DMS153 (cell line): ENCODE measurements at regions not wholly inside any gene's neighbourhood (a gene's known extent, or its start where the extent isn't known, plus 50 kb on each side); places are given as distances from the start of the nearest gene placed in this dataset.

Experiments
- DNase-seq: peaks from one replicate; lab custom pipeline; 2025; lab: John Stamatoyannopoulos, UW

DNA sequence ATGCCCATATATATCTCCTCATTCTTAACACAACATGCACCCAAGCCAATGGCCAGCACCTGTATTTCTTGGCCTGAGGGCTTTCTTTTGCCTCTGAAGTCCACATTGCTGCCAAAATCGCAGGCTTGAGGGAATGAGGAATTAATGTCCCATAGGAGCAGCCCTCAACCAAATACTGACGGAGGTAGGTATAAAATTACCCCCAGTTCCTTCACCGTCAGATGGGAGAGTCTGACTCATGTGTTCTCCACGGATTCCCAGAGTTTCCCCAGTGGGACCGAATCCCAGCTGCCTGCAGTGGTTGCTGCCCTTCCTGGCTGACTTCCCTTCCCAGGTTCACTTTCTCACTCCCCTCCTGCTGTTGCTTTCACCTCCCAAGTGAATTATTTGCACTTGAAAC, 602.2 kb upstream of the NOX3 start:
- no peak for DNase-seq

DNA sequence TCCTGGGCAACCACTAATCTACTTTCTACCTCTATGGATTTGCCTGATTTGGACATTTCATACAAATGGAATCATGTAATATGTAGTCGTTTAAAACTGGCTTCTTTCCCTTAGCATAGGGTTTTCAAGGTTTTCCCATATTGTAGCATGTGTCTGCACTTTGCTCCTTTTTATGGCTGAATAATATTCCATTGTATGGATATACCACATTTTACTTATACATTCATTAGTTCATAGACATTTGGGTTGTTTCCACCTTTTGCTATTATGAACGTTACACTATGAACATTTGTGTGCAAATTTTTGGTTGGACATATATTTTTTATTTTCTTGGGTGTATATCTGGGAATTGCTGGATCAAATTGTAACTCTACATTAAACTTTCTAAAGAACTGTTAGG, 600.4 kb upstream of the NOX3 start:
- DNase-seq: no peak

DNA sequence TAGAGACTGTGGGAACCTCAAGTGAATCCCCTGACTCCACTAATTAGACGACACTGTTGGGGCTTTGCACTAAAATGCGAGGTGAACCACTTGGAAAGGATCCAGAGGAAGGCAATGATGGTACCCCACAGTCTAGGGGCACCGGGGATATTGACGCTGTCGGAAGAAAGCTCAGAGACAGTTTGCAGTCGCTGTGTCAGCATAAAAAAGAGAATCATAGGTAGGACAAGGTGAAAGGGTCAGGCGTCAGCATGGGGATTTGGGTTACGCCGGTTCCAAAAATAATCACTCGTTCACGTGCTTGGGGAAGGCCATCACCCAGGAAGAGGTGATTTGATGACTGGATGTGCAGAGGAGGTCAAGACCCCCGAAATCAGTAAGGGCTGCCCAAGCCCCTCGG, 598.0 kb upstream of the NOX3 start:
- no peak for DNase-seq

DNA sequence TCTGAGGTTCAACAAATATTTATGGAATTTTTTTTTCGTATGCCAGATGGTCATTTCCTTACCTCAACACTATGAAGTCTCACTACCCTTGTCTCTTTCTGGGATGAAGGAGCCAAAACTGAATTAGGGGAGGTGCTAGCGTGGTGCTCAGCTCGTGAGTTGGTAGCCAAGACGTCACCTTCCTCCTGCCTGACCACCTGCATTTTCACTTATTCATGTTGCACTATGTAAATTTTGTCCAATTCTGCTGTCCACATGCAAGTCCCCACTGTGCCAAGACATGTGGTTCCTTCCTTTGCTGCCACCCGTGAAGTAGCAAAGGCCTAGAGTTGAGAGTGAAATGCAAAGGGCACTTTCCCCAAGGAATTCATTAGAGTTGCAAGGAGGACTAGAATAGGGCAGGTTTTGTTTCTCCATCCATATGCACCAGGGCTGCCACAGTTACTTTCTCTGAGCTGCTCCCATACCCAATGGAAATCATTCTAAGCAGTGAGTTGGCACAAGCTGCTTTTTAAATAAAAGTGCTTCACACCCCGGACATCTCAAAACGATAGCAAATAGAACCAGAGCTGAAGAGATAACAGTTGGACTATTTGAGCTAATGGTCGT, 591.3 kb upstream of the NOX3 start:
- DNase-seq: no peak

DNA sequence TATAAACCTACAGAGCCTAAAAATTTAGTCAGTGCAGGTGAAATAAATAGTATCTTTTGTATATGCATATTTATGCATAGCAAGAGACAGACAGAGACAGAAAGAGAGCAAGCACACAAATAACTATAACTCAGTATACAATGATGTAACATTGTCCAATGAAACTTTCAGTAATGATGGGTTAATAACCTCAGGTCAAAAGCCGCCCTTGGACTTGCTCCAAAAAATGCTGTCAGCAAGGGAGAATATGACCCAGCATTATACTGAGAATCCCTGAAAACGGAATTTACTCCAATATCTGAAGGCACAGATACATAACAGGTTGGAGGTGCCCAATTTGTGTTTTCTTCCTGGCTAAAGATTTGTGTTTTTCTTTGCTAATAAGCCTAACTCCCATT, 590.6 kb upstream of the NOX3 start:
- DNase-seq: no peak

DNA sequence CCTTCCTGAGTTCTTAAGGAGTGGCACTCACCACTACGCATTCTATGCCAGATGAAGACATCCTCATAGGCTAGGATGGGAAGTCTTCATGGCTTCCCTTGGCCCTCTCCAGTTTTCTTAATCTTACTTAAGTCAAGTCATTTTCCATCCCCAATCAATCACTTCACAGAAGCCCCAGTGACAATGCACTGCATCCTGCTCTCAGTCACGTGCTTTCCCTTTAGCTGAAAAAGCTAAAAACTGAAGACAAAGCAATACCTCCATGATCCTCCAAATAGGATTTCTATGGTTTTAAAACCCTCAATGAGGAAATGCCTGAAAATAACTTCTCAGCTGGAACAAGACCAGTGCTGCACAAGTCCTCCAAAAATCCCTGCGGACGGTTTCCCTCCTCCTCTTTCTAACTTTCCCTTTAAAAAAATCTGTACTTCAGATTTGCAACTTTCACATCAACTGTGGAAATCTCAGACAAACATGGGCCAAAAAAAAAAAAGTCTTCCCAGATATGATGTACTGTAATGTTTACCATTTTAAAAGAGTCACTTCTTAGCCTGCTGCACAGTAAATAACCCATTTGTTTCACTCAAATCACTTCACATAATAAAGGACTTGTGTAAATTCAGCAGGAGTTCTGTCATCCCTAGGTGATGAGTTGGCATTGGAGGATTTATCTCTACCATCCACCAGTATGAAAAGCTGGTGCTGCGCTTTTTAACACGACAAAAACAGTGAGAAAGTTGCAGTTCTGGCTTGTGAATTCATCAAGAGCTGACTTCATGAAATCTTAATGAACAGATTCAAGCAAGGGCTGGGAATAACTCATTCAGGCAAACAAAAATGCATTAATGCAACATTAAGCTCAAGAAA, 590.0 kb upstream of the NOX3 start:
- no peak for DNase-seq

DNA sequence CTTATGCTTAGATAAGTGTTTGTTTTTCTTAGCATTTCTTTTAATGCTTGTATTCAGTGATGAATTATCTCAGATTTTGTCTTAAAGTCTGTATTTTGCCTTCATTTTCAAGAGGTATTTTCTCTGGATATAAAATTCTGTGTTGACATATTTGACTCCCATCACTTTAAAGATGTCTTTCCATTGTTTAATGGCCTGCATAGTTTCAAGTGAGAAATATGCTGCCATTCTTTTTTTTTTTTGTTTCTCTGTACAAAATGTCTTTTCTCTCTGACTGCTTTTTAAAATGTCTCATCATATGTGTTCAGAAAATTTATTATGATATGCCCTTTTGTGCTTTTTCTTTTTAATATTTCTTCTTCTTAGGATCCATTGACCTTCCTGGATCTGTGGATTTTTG, 578.0 kb upstream of the NOX3 start:
- no peak for DNase-seq

DNA sequence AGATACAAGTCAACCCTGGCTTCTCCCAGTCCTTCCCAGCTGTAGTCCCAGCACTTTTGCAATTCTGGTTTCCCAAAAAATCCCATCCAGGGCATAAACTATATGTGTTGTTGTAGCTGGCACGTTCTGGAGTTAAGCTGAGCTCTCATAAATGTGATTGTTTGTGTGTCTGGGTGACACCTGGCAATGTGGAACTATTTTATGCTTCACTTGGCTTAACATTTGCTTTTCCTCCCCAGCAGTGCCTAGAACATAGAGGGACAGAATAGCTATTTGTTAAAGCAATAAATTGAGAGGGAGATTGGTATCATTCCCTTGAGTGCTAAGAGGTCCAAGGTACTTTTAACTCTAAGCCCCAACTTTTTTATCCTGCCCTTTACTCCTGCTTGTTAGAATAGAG, 575.9 kb upstream of the NOX3 start:
- no peak for DNase-seq

DNA sequence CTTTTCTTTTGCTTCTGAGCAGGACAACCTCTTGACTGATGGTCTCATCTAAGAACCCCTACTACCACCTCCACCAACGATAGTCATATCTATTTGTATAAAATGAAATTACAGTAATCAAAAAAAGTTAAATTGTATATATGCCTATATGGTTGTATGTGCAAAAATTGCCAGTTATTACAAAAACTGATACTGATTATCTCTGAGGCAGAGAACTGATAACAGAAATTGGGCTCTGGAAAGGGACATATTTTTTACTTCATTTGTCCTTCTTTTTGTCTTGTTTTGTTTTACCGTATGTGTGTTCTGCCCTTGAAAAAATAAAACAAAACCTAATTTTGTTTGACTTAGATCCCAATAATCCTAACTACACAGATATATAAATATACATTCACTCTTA, 574.4 kb upstream of the NOX3 start:
- no peak for DNase-seq

DNA sequence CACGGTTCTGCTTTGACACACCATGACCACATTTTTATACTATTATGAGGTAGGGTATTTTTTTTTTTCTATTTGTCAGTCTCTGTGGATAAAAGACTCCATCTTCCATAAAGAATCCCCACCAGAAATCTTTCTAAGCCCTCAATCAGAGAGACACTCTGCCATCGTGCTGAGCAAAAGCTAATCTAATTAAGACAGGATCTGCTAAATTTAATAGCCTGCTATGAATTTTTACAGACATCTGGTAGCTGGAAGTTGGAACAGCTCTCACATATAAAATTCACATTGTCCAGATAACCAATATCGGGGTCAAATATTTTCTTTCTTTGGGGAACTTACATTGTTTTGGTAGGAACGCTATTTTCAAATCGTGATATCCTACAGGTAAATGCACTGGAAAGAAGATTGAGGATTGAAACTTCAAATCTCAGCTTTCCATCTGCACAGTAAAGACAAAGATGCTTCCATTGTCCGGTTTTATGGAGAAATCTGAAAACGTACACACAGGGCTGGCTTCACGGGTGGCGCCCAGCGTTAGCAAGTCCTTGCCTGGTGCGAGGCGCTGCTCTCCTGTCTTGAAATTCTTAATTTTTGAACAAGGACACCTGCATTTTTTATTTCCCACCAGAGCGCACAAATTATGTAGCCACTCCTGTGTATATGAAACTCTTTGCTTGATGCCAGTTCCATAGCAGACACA, 573.8 kb upstream of the NOX3 start:
- DNase-seq: no peak

DNA sequence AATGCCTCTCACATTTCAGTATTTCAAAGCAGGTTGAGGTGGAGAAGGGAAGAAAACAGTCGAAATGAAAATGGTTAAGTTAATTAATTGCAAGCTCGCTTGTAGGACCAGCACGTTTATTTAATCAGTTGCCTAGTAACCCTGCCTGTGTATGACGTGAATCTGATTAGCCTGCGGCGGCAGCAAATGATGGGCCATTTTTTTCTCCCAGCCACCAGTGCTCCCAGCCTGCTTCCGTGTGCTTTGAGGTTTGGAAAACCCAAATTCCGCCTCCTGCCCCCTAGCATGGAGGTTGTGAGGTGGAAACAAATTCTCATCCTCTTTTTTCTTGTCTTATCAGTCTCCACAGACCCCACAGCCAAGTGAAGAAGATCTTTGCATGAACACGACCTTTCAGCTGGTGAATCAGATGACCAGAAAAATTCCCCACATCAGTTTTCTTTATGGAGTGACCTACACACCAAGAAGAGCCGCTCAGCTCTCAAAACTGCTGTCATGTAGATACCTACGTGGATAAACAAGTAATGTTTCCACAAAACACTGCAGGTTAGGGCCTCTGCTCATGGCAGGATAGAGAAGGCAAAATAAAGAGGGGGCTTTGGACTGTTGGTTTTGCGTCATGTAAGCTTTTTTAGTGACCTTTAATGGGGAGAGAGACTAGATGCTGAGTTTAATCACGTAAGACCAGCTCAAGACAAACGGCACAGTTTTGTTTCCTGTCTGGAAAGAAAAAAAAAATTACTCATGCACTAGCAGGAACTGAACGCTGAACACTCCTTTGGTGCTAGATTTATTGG, 572.9 kb upstream of the NOX3 start:
- DNase-seq: no peak

DNA sequence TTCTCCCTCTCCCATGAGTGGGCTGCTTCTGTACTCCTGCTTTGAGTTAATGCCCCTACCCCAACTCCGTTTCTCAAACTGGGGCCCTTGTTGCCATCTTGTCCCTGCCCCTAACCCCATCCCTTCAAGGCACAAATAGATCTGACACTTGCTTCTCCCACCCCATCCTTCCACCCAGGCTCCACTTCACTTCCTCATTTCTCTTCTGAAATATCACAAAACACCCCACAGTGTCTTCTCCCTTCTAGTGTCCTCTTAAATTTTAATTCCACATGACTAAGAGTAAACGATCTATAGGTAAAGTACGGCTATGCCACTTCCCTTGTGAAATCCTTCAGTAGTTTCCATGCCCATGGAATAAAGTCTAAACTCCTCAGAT, 571.6 kb upstream of the NOX3 start:
- no peak for DNase-seq

DNA sequence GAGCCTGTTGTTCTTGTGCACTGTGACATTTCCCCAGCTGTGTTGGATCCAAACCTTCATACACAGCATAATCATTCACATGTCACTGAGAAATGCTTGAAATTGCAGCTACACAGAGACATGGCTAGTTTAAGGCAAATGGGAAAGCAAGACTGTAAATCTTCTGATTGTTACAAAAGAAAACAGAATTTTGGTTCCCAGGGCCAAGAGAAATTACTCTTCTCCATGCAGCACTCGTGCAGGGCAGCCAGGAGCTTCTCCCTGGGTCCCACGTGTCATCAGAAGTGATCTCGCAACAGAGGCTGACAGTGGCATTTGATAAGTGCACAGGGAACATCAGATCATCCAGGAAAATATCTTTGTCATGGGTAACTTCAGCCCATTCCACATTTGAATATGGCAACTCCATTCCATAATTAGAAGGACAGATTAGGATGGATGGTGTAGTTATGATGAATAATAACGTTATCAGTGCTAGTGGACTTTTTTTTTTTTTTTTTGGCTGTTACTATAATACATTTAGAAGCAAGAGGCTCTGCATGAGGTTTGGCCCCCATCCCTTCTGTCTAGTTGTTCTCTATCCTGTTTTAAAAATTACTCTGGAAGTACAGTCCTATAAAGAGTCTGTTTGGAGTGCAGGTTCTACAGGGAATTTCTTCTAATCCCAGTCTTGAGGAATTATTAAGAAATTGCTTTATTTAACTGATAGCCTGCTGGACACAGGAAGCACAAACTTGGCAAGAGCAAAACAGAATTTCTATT, 571.0 kb upstream of the NOX3 start:
- DNase-seq: no peak

DNA sequence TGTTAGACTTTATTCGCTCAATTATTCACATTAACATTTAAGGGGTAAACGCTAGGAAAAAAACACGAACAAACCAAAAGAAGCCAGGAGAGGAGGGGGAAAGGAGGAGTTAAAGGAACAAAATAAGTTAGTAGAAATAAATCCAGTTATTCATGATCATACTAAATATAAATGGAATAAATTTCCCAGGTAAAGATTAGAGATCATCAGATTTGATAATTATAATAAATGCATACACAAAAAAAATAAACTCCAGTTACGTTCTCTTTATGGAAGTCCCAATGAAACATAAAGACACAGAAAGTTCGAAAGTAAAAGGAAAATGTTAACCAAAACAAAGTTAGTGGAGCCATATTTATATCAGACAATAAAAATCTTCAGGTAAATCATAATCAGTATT, 568.7 kb upstream of the NOX3 start:
- no peak for DNase-seq

DNA sequence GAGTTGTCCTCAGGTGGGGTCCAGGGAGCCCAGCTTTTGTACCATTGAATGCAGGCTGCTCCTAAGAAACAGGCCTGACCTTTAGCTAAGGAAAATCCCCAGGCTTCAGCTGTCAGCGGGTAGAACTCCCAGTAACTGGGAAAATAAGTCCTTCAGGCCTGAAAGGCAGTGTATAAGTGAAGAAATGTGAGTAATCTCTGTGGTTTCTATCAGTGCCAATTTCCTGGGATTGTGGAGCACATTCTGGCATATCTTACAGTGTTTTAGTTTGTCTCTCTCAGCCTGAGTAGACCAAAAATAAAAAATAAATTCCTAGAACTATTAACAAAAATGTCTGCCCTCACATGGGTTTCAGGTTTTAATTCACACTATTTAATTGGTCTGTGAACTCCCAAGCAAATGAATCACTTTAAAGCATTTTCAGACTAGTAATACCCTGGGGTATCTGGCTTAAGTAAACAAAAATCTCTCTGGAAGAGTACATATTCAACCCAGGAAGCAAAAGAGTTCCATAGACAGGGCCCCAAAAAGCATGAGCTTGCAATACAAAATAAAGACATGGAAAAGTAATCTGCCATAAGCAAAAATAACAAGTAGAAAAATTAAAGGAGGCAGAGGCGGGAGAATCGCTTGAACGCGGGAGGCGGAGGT, 566.2 kb upstream of the NOX3 start:
- DNase-seq: no peak

DNA sequence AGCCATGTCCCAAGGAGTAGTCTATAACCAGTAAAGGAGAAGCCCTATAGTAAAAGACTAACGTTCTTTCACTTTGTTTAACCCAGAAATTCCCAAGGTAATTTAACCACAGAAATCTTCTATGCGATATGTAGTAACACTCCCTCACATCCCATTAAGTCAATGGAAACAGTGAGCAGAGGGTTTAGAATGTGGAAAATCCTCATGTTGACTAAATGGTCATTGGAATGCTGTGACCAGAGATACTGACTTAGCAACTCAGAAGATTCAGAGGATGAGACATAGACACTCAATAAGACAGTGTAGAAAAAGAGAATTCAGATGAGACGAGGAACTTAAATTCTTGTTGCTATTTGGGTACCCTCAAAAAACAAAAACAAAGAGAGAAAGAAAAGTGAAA, 562.2 kb upstream of the NOX3 start:
- no peak for DNase-seq

DNA sequence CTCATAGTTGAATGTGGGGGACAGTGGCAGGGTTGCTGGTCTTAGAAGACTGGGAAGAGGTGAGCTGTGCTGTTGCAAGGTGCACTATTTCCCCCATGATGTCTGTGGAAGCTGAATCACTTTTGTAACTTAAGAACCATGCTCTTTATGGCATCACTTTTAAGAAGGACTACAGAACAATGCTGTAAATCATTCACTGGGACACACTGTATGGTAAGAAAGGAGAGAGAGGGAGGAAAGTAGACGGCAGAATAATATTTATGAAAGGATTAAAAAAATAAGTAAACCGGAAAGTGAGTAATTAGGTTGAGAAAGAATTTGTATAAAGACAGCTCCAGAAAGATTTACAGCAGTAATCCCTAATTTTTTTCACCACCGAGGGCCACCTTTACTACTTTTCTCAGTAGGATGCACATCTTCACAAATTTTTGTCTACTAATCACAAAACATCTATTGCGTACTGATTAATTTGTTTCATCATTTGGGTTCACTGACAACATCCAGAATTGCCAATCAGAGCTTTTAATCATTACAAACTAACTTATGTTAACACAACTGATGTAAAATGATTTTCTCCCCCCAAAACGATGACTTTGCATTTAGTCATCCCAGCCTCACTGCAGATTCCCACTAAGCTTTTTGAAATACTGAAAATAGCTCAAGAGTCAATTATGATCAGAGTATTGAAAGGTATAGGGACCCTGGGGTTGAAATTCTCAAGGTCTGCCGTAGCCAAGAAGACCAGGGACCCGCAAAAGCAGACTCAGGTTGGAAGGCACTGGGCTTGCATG, 560.7 kb upstream of the NOX3 start:
- no peak for DNase-seq

DNA sequence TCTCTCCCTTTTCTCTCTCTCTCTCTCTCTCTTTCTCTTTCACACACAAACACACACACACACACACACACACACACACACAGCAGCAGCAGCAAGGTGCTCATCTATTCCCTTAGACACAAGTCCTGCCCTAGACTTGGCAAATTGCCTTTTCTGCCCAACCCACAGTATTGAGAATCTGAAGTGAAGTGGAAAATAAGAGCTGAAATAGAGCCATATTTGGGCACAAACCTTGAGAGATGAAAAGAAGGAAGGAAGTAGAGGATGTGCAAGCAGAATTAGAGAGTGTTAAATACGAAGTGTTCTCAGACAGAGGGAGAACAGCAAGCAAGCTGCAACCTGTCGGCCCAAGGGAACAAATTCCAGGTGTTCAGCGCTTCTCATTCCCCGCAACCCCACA, 557.5 kb upstream of the NOX3 start:
- no peak for DNase-seq

DNA sequence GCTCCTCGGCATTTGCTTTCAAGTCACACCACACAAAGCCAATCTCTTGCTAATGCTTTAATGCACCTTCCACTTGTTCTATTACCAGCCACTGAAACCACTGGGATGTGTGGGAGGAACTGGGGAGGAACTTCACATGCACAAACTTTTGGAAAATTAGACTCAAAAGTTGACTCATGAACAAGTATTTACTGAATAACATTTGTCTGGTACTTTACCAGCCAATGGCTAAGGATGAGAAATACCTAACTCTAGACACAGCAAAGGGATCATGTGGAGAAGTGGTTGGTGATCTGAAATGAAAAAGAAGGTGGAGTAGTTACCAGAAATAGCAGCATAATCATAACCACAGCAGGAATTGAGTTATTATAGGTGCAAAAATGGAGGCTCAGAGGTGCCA, 554.0 kb upstream of the NOX3 start:
- DNase-seq: no peak

DNA sequence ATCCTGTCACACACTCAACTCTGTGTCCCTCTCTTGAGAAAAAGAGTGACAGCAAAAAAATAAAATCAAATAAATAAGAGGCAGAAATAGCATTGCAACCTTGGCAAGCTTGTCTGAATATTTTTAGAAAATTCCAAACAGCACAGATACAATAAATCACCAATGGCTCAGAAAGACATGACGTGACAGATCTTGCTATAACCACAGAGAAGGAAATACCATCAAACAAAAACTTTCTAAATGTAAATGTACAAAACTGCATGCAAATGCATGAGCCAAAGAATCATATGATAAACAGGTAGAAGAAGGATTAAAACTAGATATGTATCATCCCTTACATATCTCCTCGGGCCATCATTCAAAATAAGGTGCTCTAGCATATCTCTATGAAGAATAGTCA, 549.2 kb upstream of the NOX3 start:
- no peak for DNase-seq
